PFSK-1 (cell line): ENCODE measurements at regions not wholly inside any gene's neighbourhood (a gene's known extent, or its start where the extent isn't known, plus 50 kb on each side); places are given as distances from the start of the nearest gene placed in this dataset.

Experiments used
- FOXP2 ChIP-seq: optimal IDR thresholded peaks from 2 replicates; pipeline ENCODE3; 2011; ENCODE audit warnings: borderline replicate concordance, control low read depth, inconsistent platforms; ENCODE audit not compliant: insufficient read depth; ENCODE audit errors: extremely low read length, extremely low read depth
- POLR2AphosphoS5 ChIP-seq: IDR thresholded peaks from 2 replicates; pipeline ENCODE4 v1.6.1; 2012; ENCODE audit warnings: low read depth, mild to moderate bottlenecking, control low read depth, low read length, moderate library complexity
- SIN3A ChIP-seq: IDR thresholded peaks from 2 replicates; pipeline ENCODE4 v1.6.1; 2012; ENCODE audit warnings: mild to moderate bottlenecking, low read length, moderate library complexity, borderline replicate concordance; ENCODE audit not compliant: insufficient read depth
- TAF1 ChIP-seq: IDR thresholded peaks from 2 replicates; pipeline ENCODE4 v1.6.1; 2012; ENCODE audit warnings: low read length, control low read depth, borderline replicate concordance; ENCODE audit not compliant: insufficient read depth
- TF ChIP-seq, protein P1 (sequence below), 2 experiments: IDR thresholded peaks; 2 replicates each; pipeline versions ENCODE4 v1.6.1 to v1.8.0; 2011 to 2012; ENCODE audit warnings: low read depth in 2 of 2, low read length in 2 of 2, control low read depth in 1 of 2, inconsistent platforms in 1 of 2, mild to moderate bottlenecking in 1 of 2, moderate library complexity in 1 of 2; ENCODE audit not compliant: insufficient read depth in 1 of 2

DNA sequence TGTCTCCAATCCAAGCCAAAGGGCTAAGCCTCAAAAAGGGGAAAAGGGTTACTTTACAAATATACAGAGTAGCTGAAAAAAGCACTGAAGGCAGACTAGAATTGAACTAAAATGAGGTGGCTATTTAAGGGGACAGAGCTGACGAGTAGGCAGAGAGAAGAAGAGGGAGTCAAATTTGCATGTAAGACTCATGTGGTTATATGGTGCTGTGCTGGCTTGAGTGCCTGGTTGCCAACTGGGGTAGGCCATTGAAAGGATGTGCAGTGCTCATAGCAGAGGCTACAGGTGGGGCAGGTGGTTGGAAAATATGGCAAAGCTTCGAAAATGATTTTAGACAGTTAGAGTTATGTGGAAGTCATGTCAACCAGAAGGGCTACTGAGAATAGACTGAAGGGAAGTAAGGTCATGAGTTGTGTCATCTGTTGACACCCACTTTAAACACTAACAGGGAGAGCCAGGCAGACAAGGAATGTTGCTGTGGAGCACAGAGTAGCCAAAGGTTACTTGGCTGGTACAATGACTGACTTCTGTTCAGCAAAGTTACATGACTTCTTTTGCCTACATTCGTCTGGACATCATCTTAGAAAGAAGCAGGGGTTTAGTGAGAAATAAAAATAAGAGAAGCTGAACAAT lies 1210.4 kb downstream of the ADGRL3 start:
- TF ChIP-seq FOXP2: no peak
- TF ChIP-seq, protein P1, sequence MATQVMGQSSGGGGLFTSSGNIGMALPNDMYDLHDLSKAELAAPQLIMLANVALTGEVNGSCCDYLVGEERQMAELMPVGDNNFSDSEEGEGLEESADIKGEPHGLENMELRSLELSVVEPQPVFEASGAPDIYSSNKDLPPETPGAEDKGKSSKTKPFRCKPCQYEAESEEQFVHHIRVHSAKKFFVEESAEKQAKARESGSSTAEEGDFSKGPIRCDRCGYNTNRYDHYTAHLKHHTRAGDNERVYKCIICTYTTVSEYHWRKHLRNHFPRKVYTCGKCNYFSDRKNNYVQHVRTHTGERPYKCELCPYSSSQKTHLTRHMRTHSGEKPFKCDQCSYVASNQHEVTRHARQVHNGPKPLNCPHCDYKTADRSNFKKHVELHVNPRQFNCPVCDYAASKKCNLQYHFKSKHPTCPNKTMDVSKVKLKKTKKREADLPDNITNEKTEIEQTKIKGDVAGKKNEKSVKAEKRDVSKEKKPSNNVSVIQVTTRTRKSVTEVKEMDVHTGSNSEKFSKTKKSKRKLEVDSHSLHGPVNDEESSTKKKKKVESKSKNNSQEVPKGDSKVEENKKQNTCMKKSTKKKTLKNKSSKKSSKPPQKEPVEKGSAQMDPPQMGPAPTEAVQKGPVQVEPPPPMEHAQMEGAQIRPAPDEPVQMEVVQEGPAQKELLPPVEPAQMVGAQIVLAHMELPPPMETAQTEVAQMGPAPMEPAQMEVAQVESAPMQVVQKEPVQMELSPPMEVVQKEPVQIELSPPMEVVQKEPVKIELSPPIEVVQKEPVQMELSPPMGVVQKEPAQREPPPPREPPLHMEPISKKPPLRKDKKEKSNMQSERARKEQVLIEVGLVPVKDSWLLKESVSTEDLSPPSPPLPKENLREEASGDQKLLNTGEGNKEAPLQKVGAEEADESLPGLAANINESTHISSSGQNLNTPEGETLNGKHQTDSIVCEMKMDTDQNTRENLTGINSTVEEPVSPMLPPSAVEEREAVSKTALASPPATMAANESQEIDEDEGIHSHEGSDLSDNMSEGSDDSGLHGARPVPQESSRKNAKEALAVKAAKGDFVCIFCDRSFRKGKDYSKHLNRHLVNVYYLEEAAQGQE (IDR thresholded peaks at IDR 0.05; ENCODE audit: insufficient read depth in 1 of 2, low read depth in 2 of 2, low read length in 2 of 2): no peak
- no peak for TF ChIP-seq POLR2AphosphoS5
- no peak for TF ChIP-seq TAF1
- TF ChIP-seq SIN3A: no peak

GRCh38 chr4:62408454-62408853 lies 1208.3 kb downstream of the ADGRL3 start:
- TF ChIP-seq, protein P1 (IDR thresholded peaks at IDR 0.05; ENCODE audit: insufficient read depth in 1 of 2, low read depth in 2 of 2, low read length in 2 of 2): no peak
- TF ChIP-seq TAF1 (no peak), SIN3A (no peak)

DNA sequence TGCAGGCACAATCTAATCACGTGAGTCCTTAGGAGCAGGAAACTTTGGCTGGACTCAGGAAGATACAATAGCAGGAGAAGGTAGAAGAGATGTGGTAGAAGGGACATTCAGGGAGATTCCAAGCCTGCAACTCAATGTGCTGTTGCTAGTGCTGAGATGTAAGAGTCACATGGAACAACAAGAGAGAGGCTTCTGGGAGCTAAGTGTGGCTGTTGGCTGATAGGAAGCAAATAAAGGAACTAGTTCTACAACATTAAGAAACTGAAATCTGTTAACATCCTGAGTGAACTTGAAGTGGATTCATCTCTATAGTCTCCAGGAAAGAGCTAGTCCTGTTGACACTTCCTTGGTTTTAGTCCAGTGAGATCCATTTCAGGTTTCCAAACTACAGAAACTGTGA lies 1207.4 kb downstream of the ADGRL3 start:
- TF ChIP-seq POLR2AphosphoS5 (no peak), FOXP2 (no peak), SIN3A (no peak), TAF1 (no peak)
- TF ChIP-seq, protein P1 (IDR thresholded peaks at IDR 0.05; ENCODE audit: insufficient read depth in 1 of 2, low read depth in 2 of 2, low read length in 2 of 2): no peak

DNA sequence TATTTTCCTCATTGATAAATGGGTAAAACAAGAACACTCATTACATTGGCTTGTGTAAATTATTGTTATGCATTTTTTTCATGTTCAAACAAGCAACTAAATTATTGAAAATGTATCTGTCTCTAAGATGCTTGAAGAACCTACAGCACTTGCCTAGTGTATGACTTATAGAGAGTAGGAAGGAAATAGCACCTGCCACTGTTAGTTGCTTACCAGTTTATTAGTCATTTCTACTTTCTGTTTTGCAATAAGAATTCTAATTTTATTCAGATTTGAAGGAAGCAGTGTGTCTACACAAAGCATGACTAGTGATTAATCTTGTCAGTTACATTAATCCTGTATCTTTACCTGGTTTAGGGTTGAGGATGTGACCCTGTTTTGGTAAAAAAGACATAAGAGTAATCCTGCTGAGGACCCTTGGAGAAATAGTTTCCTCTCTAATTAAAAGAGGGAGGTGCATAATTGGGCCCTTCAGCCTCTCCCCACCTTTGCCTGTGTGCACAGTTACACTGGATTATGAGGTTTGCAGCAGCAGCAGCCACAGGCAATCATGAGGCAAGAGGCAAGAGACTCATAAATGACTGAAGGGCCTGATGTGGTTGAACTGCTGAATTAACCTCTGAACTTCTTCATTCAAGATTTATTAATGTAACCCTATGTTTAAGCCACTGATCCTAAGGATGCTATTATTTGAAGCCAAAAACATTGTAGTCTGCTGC lies 1202.1 kb downstream of the ADGRL3 start:
- TF ChIP-seq FOXP2 (no peak), POLR2AphosphoS5 (no peak), SIN3A (no peak), TAF1 (no peak)
- TF ChIP-seq, protein P1 (IDR thresholded peaks at IDR 0.05; ENCODE audit: insufficient read depth in 1 of 2, low read depth in 2 of 2, low read length in 2 of 2): no peak

DNA sequence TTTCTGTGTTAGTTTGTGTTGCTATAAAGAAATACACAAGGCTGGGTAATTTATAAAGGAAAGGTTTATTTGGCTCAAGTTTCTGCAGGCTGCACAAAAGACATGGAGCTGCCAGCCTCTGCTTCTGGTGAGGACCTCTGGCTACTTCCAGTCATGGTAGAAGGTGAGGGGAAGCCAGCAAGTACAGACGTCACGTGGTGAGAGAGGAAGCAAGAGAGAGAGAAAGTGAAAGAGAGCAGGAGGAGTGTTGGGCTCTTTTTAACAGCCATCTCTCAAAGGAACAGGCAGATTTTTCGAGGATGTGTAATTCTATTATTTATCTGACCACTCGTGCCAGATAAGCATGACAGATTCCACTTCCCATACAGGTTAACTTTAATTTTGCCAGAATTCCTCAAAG lies 1199.1 kb downstream of the ADGRL3 start:
- TF ChIP-seq POLR2AphosphoS5 (no peak), FOXP2 (no peak), SIN3A (no peak), TAF1 (no peak)
- TF ChIP-seq, protein P1 (IDR thresholded peaks at IDR 0.05; ENCODE audit: insufficient read depth in 1 of 2, low read depth in 2 of 2, low read length in 2 of 2): no peak
